Astrocyte (in vitro differentiated cells and primary cell): ENCODE measurements at regions not wholly inside any gene's neighbourhood (a gene's known extent, or its start where the extent isn't known, plus 50 kb on each side); places are given as distances from the start of the nearest gene placed in this dataset.

Source experiments
- EZH2 ChIP-seq: IDR thresholded peaks from 2 replicates; pipeline ENCODE4 v1.6.1; 2012; ENCODE audit warnings: mild to moderate bottlenecking, low read length, inconsistent platforms; ENCODE audit not compliant: insufficient read depth
- TF ChIP-seq, protein P1 (sequence below): IDR thresholded peaks from 2 replicates; pipeline ENCODE4 v1.5.1; 2011; ENCODE audit warnings: low read depth, mild to moderate bottlenecking, inconsistent platforms, low read length, moderate library complexity; ENCODE audit not compliant: insufficient read depth

DNA sequence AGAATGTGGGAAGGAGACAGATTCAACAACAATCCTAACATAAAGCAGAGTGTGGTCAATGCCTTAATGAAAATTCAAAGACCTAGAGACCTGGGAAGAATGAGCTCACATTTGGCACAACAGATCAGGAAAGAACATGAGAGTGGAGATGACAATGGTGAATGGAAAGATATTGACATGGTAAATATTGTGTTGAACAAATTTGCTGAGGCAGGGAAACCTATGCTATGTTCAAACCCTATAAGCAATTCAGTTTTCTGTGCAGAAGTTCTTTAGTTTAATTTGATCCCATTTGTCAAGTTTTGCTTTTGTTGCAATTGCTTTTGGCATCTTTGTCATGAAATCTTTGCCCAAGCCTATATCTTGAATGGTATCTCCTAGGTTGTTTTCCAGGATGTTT lies 199.4 kb upstream of the LRRTM4 start:
- TF ChIP-seq, protein P1, sequence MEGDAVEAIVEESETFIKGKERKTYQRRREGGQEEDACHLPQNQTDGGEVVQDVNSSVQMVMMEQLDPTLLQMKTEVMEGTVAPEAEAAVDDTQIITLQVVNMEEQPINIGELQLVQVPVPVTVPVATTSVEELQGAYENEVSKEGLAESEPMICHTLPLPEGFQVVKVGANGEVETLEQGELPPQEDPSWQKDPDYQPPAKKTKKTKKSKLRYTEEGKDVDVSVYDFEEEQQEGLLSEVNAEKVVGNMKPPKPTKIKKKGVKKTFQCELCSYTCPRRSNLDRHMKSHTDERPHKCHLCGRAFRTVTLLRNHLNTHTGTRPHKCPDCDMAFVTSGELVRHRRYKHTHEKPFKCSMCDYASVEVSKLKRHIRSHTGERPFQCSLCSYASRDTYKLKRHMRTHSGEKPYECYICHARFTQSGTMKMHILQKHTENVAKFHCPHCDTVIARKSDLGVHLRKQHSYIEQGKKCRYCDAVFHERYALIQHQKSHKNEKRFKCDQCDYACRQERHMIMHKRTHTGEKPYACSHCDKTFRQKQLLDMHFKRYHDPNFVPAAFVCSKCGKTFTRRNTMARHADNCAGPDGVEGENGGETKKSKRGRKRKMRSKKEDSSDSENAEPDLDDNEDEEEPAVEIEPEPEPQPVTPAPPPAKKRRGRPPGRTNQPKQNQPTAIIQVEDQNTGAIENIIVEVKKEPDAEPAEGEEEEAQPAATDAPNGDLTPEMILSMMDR, result no peak
- TF ChIP-seq EZH2, result no peak
